T-helper 2 cell treated with Interferon-gamma antibody and Interleukin-4, amounts not matched to agents 5 μg/mL and 100 μg/mL, for 36 hours (primary cell): ENCODE measurements at regions not wholly inside any gene's neighbourhood (a gene's known extent, or its start where the extent isn't known, plus 50 kb on each side); places are given as distances from the start of the nearest gene placed in this dataset.
"Not testable (repeated sequence)": the region's sequence is repeated elsewhere in the genome, so short reads cannot be mapped to it uniquely, and the experiment has no call there.

ENCODE experiments used
- DNase-seq: peaks from one replicate; pipeline ENCODE4 v3.0.0; 2021; ENCODE audit warnings: low spot score
- H3K27ac Mint-ChIP-seq: one replicate; pipeline ENCODE4 v1.8.0; 2021; ENCODE audit warnings: mild to moderate bottlenecking, mixed read lengths
- H3K27me3 Mint-ChIP-seq: one replicate; pipeline ENCODE4 v1.8.0; 2021; ENCODE audit warnings: low read depth, mixed read lengths
- H3K36me3 Mint-ChIP-seq: one replicate; pipeline ENCODE4 v1.8.0; 2021; ENCODE audit warnings: low read depth, mixed read lengths
- H3K4me1 Mint-ChIP-seq: one replicate; pipeline ENCODE4 v1.8.0; 2021; ENCODE audit warnings: low read depth, mixed read lengths
- H3K4me3 Mint-ChIP-seq: one replicate; pipeline ENCODE4 v1.8.0; 2022; ENCODE audit warnings: mild to moderate bottlenecking, moderate library complexity, mixed read lengths
- H3K9me3 Mint-ChIP-seq: one replicate; pipeline ENCODE4 v1.8.0; 2021; ENCODE audit warnings: mixed read lengths

GRCh38 chr18:39318008-39318407 lies 1752.4 kb upstream of the CELF4 start:
- DNase-seq, result no peak
- H3K36me3 Mint-ChIP-seq, result no peaks in the 10 kb centered on the region
- no peak overlapping the region for H3K4me3 Mint-ChIP-seq
- no peak overlapping the region for H3K27ac Mint-ChIP-seq
- H3K9me3 Mint-ChIP-seq, result no peaks in the 10 kb centered on the region
- no peaks in the 10 kb centered on the region for H3K4me1 Mint-ChIP-seq
- no peaks in the 10 kb centered on the region for H3K27me3 Mint-ChIP-seq

GRCh38 chr18:39314595-39314994 lies 1749.0 kb upstream of the CELF4 start:
- no peak overlapping the region for H3K27ac Mint-ChIP-seq
- H3K27me3 Mint-ChIP-seq, result no peaks in the 10 kb centered on the region
- DNase-seq, result no peak
- peaks cover 16% of the 10 kb centered on the region for H3K9me3 Mint-ChIP-seq
- H3K4me3 Mint-ChIP-seq, result no peak overlapping the region
- no peaks in the 10 kb centered on the region for H3K4me1 Mint-ChIP-seq
- H3K36me3 Mint-ChIP-seq, result no peaks in the 10 kb centered on the region

- H3K4me1 Mint-ChIP-seq, result no peaks in the 10 kb centered on the region
- H3K27me3 Mint-ChIP-seq, result no peaks in the 10 kb centered on the region
- no peak for DNase-seq
- no peak overlapping the region for H3K4me3 Mint-ChIP-seq
- H3K27ac Mint-ChIP-seq, result no peak overlapping the region
- no peaks in the 10 kb centered on the region for H3K36me3 Mint-ChIP-seq
- peaks cover 16% of the 10 kb centered on the region for H3K9me3 Mint-ChIP-seq
Observed at GRCh38 chr18:39313992-39314391, 1748.4 kb upstream of the CELF4 start.

GRCh38 chr18:39311111-39311712 lies 1745.6 kb upstream of the CELF4 start:
- Mint-ChIP-seq H3K36me3 (no peaks in the 10 kb centered on the region), H3K27ac (no peak overlapping the region), H3K9me3 (peaks cover 16% of the 10 kb centered on the region), H3K4me3 (no peak overlapping the region), H3K27me3 (no peaks in the 10 kb centered on the region), H3K4me1 (no peaks in the 10 kb centered on the region)
- no peak for DNase-seq

GRCh38 chr18:39308931-39309521 lies 1743.4 kb upstream of the CELF4 start:
- H3K4me1 Mint-ChIP-seq, H3K36me3 Mint-ChIP-seq, DNase-seq, H3K4me3 Mint-ChIP-seq, H3K27ac Mint-ChIP-seq, H3K27me3 Mint-ChIP-seq: not testable (repeated sequence)
- H3K9me3 Mint-ChIP-seq, result peaks cover 16% of the 10 kb centered on the region

GRCh38 chr18:39305766-39306165 lies 1740.2 kb upstream of the CELF4 start:
- Mint-ChIP-seq H3K4me1 (no peaks in the 10 kb centered on the region), H3K36me3 (no peaks in the 10 kb centered on the region), H3K9me3 (peaks cover 14% of the 10 kb centered on the region), H3K4me3 (no peak overlapping the region), H3K27ac (no peak overlapping the region), H3K27me3 (no peaks in the 10 kb centered on the region)
- DNase-seq, result no peak

GRCh38 chr18:39302481-39302880 lies 1736.9 kb upstream of the CELF4 start:
- Mint-ChIP-seq H3K4me1 (no peaks in the 10 kb centered on the region), H3K36me3 (no peaks in the 10 kb centered on the region), H3K27me3 (no peaks in the 10 kb centered on the region), H3K4me3 (no peak overlapping the region), H3K9me3 (peaks cover 5% of the 10 kb centered on the region), H3K27ac (no peak overlapping the region)
- no peak for DNase-seq

- no peaks in the 10 kb centered on the region for H3K36me3 Mint-ChIP-seq
- no peaks in the 10 kb centered on the region for H3K4me1 Mint-ChIP-seq
- peaks cover 16% of the 10 kb centered on the region for H3K9me3 Mint-ChIP-seq
- no peak overlapping the region for H3K4me3 Mint-ChIP-seq
- no peak for DNase-seq
- H3K27ac Mint-ChIP-seq, result no peak overlapping the region
- no peaks in the 10 kb centered on the region for H3K27me3 Mint-ChIP-seq
Observed at GRCh38 chr18:39299152-39299551, 1733.6 kb upstream of the CELF4 start.

GRCh38 chr18:39297225-39297624 lies 1731.6 kb upstream of the CELF4 start:
- peaks cover 18% of the 10 kb centered on the region for H3K9me3 Mint-ChIP-seq
- no peak overlapping the region for H3K27ac Mint-ChIP-seq
- H3K4me1 Mint-ChIP-seq, result no peaks in the 10 kb centered on the region
- no peaks in the 10 kb centered on the region for H3K27me3 Mint-ChIP-seq
- H3K4me3 Mint-ChIP-seq, result no peak overlapping the region
- no peak for DNase-seq
- H3K36me3 Mint-ChIP-seq, result no peaks in the 10 kb centered on the region

- Mint-ChIP-seq H3K27me3 (no peaks in the 10 kb centered on the region), H3K27ac (no peak overlapping the region), H3K4me1 (no peaks in the 10 kb centered on the region), H3K9me3 (peaks cover 18% of the 10 kb centered on the region), H3K4me3 (no peak overlapping the region), H3K36me3 (no peaks in the 10 kb centered on the region)
- DNase-seq, result no peak
Observed at GRCh38 chr18:39296293-39296888, 1730.8 kb upstream of the CELF4 start.

GRCh38 chr18:39276764-39277163 lies 1711.2 kb upstream of the CELF4 start:
- Mint-ChIP-seq H3K9me3 (peaks cover 7% of the 10 kb centered on the region), H3K4me1 (no peaks in the 10 kb centered on the region), H3K4me3 (no peak overlapping the region), H3K36me3 (no peaks in the 10 kb centered on the region), H3K27me3 (no peaks in the 10 kb centered on the region), H3K27ac (no peak overlapping the region)
- no peak for DNase-seq

- Mint-ChIP-seq H3K27me3 (no peaks in the 10 kb centered on the region), H3K4me3 (no peak overlapping the region), H3K27ac (no peak overlapping the region), H3K4me1 (no peaks in the 10 kb centered on the region), H3K9me3 (peaks cover 7% of the 10 kb centered on the region), H3K36me3 (no peaks in the 10 kb centered on the region)
- DNase-seq, result no peak
Observed at GRCh38 chr18:39274535-39274934, 1708.9 kb upstream of the CELF4 start.

GRCh38 chr18:39272230-39272629 lies 1706.6 kb upstream of the CELF4 start:
- no peaks in the 10 kb centered on the region for H3K9me3 Mint-ChIP-seq
- no peak overlapping the region for H3K4me3 Mint-ChIP-seq
- H3K4me1 Mint-ChIP-seq, result no peaks in the 10 kb centered on the region
- no peaks in the 10 kb centered on the region for H3K27me3 Mint-ChIP-seq
- DNase-seq, result no peak
- H3K27ac Mint-ChIP-seq, result no peak overlapping the region
- no peaks in the 10 kb centered on the region for H3K36me3 Mint-ChIP-seq

GRCh38 chr18:39271654-39272053 lies 1706.1 kb upstream of the CELF4 start:
- H3K4me1 Mint-ChIP-seq, result no peaks in the 10 kb centered on the region
- no peak overlapping the region for H3K27ac Mint-ChIP-seq
- DNase-seq, result no peak
- H3K9me3 Mint-ChIP-seq, result no peaks in the 10 kb centered on the region
- no peaks in the 10 kb centered on the region for H3K36me3 Mint-ChIP-seq
- H3K27me3 Mint-ChIP-seq, result no peaks in the 10 kb centered on the region
- H3K4me3 Mint-ChIP-seq, result no peak overlapping the region

- DNase-seq, result no peak
- Mint-ChIP-seq H3K9me3 (peaks cover 31% of the 10 kb centered on the region), H3K4me1 (no peaks in the 10 kb centered on the region)
Observed at GRCh38 chr18:39260565-39260964, 1695.0 kb upstream of the CELF4 start.

More at GRCh38 chr18:39260565-39260964, 1695.0 kb upstream of the CELF4 start:
- H3K4me3 Mint-ChIP-seq, result no peak overlapping the region
- no peaks in the 10 kb centered on the region for H3K36me3 Mint-ChIP-seq
- H3K27me3 Mint-ChIP-seq, result no peaks in the 10 kb centered on the region
- no peak overlapping the region for H3K27ac Mint-ChIP-seq
